SK-N-SH treated with all-trans-retinoic acid at 6 μM for 48 hours (cell line): ENCODE measurements at regions not wholly inside any gene's neighbourhood (a gene's known extent, or its start where the extent isn't known, plus 50 kb on each side); places are given as distances from the start of the nearest gene placed in this dataset.

Experiments
- CSDC2 ChIP-seq: fragments of 250-450 bp; sonication (Bioruptor Pico); IDR thresholded peaks from 2 replicates; pipeline ENCODE4 v1.5.0; 2020; ENCODE audit warnings: mild to moderate bottlenecking, moderate library complexity
- OSR1 ChIP-seq: fragments of 250-450 bp; sonication (Bioruptor Pico); IDR thresholded peaks from 2 replicates; pipeline ENCODE4 v1.8.0; 2022; ENCODE audit warnings: moderate library complexity, mild to moderate bottlenecking, inconsistent platforms
- PATZ1 ChIP-seq: fragments of 250-450 bp; sonication (Bioruptor Pico); IDR thresholded peaks from 2 replicates; pipeline ENCODE4 v1.8.0; 2020; ENCODE audit warnings: mild to moderate bottlenecking, moderate library complexity, borderline replicate concordance
- RARB ChIP-seq: fragments of 250-450 bp; sonication (Bioruptor Pico); IDR thresholded peaks from 2 replicates; pipeline ENCODE4 v1.8.0; 2021; ENCODE audit warnings: mild to moderate bottlenecking, moderate library complexity
- ZC3H10 ChIP-seq: fragments of 250-450 bp; sonication (Bioruptor Pico); IDR thresholded peaks from 2 replicates; pipeline ENCODE4 v1.5.1; 2021; ENCODE audit warnings: mild to moderate bottlenecking, moderate library complexity
- ZFP30 ChIP-seq: fragments of 450-650 bp; formaldehyde crosslinking; IDR thresholded peaks from 2 replicates; pipeline ENCODE4 v1.5.0; 2022; ENCODE audit warnings: mild to moderate bottlenecking, moderate library complexity
- TF ChIP-seq, protein P1 (sequence below): fragments of 250-450 bp; sonication (Bioruptor Pico); IDR thresholded peaks from 2 replicates; pipeline ENCODE4 v1.5.1; 2021; ENCODE audit warnings: mild to moderate bottlenecking, moderate library complexity

DNA sequence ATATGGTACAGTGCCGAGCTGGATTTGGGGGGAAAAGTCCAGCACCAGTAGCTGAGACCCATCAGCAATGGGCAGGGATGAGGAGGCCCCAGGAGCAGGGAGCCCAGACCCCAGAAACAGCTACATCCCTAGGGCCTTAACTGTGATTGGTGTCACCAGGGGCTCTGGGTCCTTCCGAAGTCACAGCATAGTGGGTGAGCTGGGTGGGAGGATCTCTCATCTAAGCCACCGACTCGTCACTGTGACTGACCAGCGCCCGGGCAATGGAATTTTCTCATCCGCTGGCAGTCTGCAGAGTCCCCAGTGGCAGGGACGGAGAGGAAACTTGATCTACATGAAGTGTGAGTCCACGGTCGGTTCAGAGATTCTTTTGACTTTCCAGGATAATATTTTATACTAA is 186.5 kb downstream of the SH3BP4 start:
- TF ChIP-seq CSDC2 (CRISPR knock-in tag) = no peak
- no peak for TF ChIP-seq PATZ1
- TF ChIP-seq, protein P1, sequence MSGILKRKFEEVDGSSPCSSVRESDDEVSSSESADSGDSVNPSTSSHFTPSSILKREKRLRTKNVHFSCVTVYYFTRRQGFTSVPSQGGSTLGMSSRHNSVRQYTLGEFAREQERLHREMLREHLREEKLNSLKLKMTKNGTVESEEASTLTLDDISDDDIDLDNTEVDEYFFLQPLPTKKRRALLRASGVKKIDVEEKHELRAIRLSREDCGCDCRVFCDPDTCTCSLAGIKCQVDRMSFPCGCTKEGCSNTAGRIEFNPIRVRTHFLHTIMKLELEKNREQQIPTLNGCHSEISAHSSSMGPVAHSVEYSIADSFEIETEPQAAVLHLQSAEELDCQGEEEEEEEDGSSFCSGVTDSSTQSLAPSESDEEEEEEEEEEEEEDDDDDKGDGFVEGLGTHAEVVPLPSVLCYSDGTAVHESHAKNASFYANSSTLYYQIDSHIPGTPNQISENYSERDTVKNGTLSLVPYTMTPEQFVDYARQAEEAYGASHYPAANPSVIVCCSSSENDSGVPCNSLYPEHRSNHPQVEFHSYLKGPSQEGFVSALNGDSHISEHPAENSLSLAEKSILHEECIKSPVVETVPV (CRISPR knock-in tag) = no peak
- TF ChIP-seq OSR1 (CRISPR knock-in tag) = no peak
- TF ChIP-seq RARB (CRISPR knock-in tag) = no peak
- TF ChIP-seq ZC3H10 (CRISPR knock-in tag) = no peak
- TF ChIP-seq ZFP30 (CRISPR knock-in tag) = no peak
